Pancreas (tissue), 10 donors: ENCODE measurements at regions not wholly inside any gene's neighbourhood (a gene's known extent, or its start where the extent isn't known, plus 50 kb on each side); places are given as distances from the start of the nearest gene placed in this dataset.

ENCODE experiments used
- ATAC-seq, 4 donors: fragments of 200-7000 bp; cut with Tn5 transposase; one replicate each; pipeline versions ENCODE4 v1.8.0 to v1.9.1; 2020; ENCODE audit warnings: mild to moderate bottlenecking in 4 of 4, moderate library complexity in 4 of 4
- DNase-seq, 6 donors: peaks; one replicate each; pipeline ENCODE4 v3.0.0-alpha.2; 2020
- FAIRE-seq: peaks from 2 replicates; lab custom pipeline; 2012; peaks lifted over from hg19 to GRCh38; lab: Jason Lieb, UNC
- H3K27ac ChIP-seq, 4 donors: fragments of 200-600 bp; sonication (generic); 1 replicate in 3 of 4; 2 replicates in 1 of 4; pipeline versions ENCODE4 v1.5.0 to v1.8.0; 2020
- H3K27me3 ChIP-seq, 4 donors: fragments of 200-600 bp; one replicate each; pipeline ENCODE4 v1.8.0; 2021
- H3K36me3 ChIP-seq, 3 donors: fragments of 200-600 bp; sonication (generic) in 1 of 3; one replicate each; pipeline versions ENCODE4 v1.5.0 to v1.8.0; 2020 to 2021
- H3K4me1 ChIP-seq, 3 donors: fragments of 200-600 bp; one replicate each; pipeline ENCODE4 v1.8.0; 2021
- H3K4me3 ChIP-seq, 4 donors: fragments of 200-600 bp; sonication (generic) in 2 of 4; one replicate each; pipeline versions ENCODE4 v1.5.0 to v1.8.0; 2020 to 2021
- H3K9me3 ChIP-seq, 4 donors: fragments of 200-600 bp; one replicate each; pipeline ENCODE4 v1.8.0; 2021
- CTCF ChIP-seq, 4 donors: fragments of 200-600 bp; sonication (generic) in 3 of 4; IDR thresholded peaks; one replicate each; pipeline versions ENCODE4 v1.5.0 to v1.8.0; 2021; ENCODE audit warnings: antibody characterized with exemption in 4 of 4
- WGBS, 2 donors: extraction: QIAGEN DNeasy Blood & Tissue Kit; methylation state at CpG; one replicate each; pipeline ENCODE4 v1.1.7; 2013; 5-methylcytosine and 5-hydroxymethylcytosine counted together
- intact Hi-C, 3 donors: fragments of 100-400 bp; cut with DNase I; formaldehyde crosslinking; loops; one replicate each; pipeline versions ENCODE4 v1.11.1 to v1.14.2; 2022
- donor health status: healthy with polysubstance abuse.
- donor health status: DM: no; HTN: no; CAD: no; lungs with moderate emphysema.
- donor health status: DM: no; HTN: no; CAD: no.
- donor health status: control.
- donor health status: control.
- donor health status: Bipolar disorder and iron deficiency.
- donor health status: DM: yes; HTN: yes; CAD: no.
- donor health status: DM: no; HTN: no; CAD: no.
- donor health status: DM: no; HTN: no; CAD: no.
- donor health status: DM: yes; HTN: yes; CAD: no.

- Histone ChIP-seq H3K27ac (no peak overlapping the region), H3K4me3 (no peak overlapping the region), H3K36me3 (no peaks in the 10 kb centered on the region), H3K4me1 (no peaks in the 10 kb centered on the region), H3K9me3 (no peaks in the 10 kb centered on the region), H3K27me3 (no peaks in the 10 kb centered on the region)
- intact Hi-C loops = no loop called here
- DNase-seq = no peak
- no peak for TF ChIP-seq CTCF (IDR thresholded peaks at IDR 0.05)
- FAIRE-seq = no peak
- ATAC-seq = no peak
- 44 to 65% methylated on average over 5 of the region's 5 CpGs for WGBS, 2 donors
Observed at GRCh38 chr5:77157732-77158532, 52.5 kb upstream of the PDE8B start.

DNA sequence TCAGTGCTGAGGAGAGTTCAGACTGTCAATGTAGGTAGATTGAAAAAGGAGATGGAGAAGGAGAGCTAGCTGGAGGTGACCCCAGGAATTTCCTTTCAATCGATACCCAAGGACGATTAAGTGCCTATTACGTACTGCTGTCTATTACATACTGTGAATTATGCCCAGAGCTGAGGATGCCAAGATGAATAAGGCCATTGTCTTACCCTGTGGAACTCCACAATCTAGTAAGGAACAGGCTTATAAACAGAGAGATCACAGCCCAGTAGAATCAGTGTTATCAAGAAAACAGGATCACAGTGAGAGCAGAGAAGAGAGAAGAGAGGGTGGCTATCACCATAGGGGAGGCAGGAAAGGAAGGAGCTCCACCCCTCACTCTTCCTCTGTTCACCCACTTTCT, 54.1 kb upstream of the PDE8B start:
- Histone ChIP-seq H3K36me3 (no peaks in the 10 kb centered on the region), H3K9me3 (no peaks in the 10 kb centered on the region), H3K27ac (no peak overlapping the region), H3K4me1 (no peaks in the 10 kb centered on the region), H3K27me3 (no peaks in the 10 kb centered on the region), H3K4me3 (no peak overlapping the region)
- no peak for DNase-seq
- ATAC-seq = no peak
- no peak for TF ChIP-seq CTCF (IDR thresholded peaks at IDR 0.05)
- 59 to 64% methylated on average over 3 of the region's 3 CpGs for WGBS, 2 donors
- no peak for FAIRE-seq
- intact Hi-C loops = no loop called here

- no peak for TF ChIP-seq CTCF (IDR thresholded peaks at IDR 0.05)
- H3K4me3 ChIP-seq = no peak overlapping the region
- H3K4me1 ChIP-seq = no peaks in the 10 kb centered on the region
- H3K27me3 ChIP-seq = no peaks in the 10 kb centered on the region
- no peak overlapping the region for H3K27ac ChIP-seq
- no peak for ATAC-seq
- intact Hi-C loops = no loop called here
- H3K9me3 ChIP-seq = no peaks in the 10 kb centered on the region
- no peaks in the 10 kb centered on the region for H3K36me3 ChIP-seq
- DNase-seq = no peak
- no peak for FAIRE-seq
- WGBS, 2 donors = 84 to 91% methylated on average over 8 of the region's 8 CpGs
Observed at GRCh38 chr5:77155179-77155785, 55.2 kb upstream of the PDE8B start.

DNA sequence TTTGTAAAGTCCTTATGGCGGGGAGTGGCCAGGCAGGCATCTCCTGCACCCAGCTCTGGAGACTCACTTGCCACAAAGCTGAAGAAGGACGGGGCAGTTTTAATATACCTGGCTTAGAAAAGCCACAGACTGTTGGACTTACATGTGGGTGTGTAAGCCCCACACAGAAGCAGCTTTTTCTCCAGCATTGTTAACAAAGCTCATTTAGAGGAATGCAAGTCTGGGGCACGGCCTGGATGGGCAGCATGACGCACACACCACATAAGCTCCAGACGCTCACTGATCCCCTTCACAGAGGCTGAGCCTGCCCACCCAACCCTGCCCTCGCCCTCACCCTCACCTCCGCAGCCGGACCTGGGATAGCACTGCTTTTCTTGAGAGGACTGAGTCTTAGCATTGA, 58.0 kb upstream of the PDE8B start:
- intact Hi-C loops = no loop called here
- H3K4me1 ChIP-seq = no peaks in the 10 kb centered on the region
- FAIRE-seq (no peak), DNase-seq (no peak), ATAC-seq (no peak)
- no peak for TF ChIP-seq CTCF (IDR thresholded peaks at IDR 0.05)
- no peaks in the 10 kb centered on the region for H3K36me3 ChIP-seq
- 86 to 94% methylated on average over 8 of the region's 8 CpGs for WGBS, 2 donors
- H3K9me3 ChIP-seq = no peaks in the 10 kb centered on the region
- no peak overlapping the region for H3K4me3 ChIP-seq
- H3K27ac ChIP-seq = no peak overlapping the region
- H3K27me3 ChIP-seq = no peaks in the 10 kb centered on the region

- no peaks in the 10 kb centered on the region for H3K9me3 ChIP-seq
- no peaks in the 10 kb centered on the region for H3K36me3 ChIP-seq
- H3K4me1 ChIP-seq = no peaks in the 10 kb centered on the region
- H3K27me3 ChIP-seq = no peaks in the 10 kb centered on the region
- WGBS, 2 donors = 93 to 97% methylated on average over 1 of the region's 1 CpG
- FAIRE-seq (no peak), ATAC-seq (no peak), DNase-seq (no peak)
- no peak overlapping the region for H3K4me3 ChIP-seq
- H3K27ac ChIP-seq = no peak overlapping the region
- TF ChIP-seq CTCF (IDR thresholded peaks at IDR 0.05) = no peak
- intact Hi-C loops = no loop called here
Observed at GRCh38 chr5:77151501-77151900, 59.0 kb upstream of the PDE8B start.
